Ascending aorta (tissue), 2 donors: ENCODE measurements at regions not wholly inside any gene's neighbourhood (a gene's known extent, or its start where the extent isn't known, plus 50 kb on each side); places are given as distances from the start of the nearest gene placed in this dataset.

Experiments used
- DNase-seq, 2 donors: peaks; one replicate each; pipeline ENCODE4 v3.0.0-alpha.2; 2019; ENCODE audit warnings: low spot score in 2 of 2
- H3K27ac ChIP-seq, 2 donors: fragments of 200-600 bp; sonication (generic); one replicate each; pipeline ENCODE4 v1.5.1; 2016 to 2017; ENCODE audit warnings: mild to moderate bottlenecking in 1 of 2
- H3K27me3 ChIP-seq: fragments of 200-600 bp; sonication (generic); one replicate; pipeline ENCODE4 v1.5.1; 2017
- H3K36me3 ChIP-seq, 2 donors: fragments of 200-600 bp; sonication (generic); one replicate each; pipeline ENCODE4 v1.5.1; 2016
- H3K4me1 ChIP-seq, 2 donors: fragments of 200-600 bp; sonication (generic); one replicate each; pipeline ENCODE4 v1.5.1; 2016 to 2017; ENCODE audit warnings: mild to moderate bottlenecking in 1 of 2
- H3K4me3 ChIP-seq, 2 donors: fragments of 200-600 bp; sonication (generic); one replicate each; pipeline ENCODE4 v1.5.1; 2016 to 2017; ENCODE audit warnings: mild to moderate bottlenecking in 1 of 2
- H3K9me3 ChIP-seq, 2 donors: fragments of 200-600 bp; sonication (generic); one replicate each; pipeline ENCODE4 v1.5.1; 2016
- CTCF ChIP-seq, 3 experiments: fragments of 200-600 bp in 2 of 3; fragments of 450-650 bp in 1 of 3; sonication (generic) in 2 of 3; IDR thresholded peaks; one replicate each; pipeline ENCODE4 v1.5.1; 2016 to 2019; ENCODE audit warnings: antibody characterized with exemption in 3 of 3, mild to moderate bottlenecking in 1 of 3, moderate library complexity in 1 of 3
- intact Hi-C: fragments of 100-400 bp; cut with DNase I; formaldehyde crosslinking; loops from one replicate; pipeline ENCODE4 v1.15.1; 2023

- intact Hi-C loops: no loop called here
- Histone ChIP-seq H3K4me3 (no peak overlapping the region), H3K27ac (no peak overlapping the region), H3K4me1 (no peaks in the 10 kb centered on the region), H3K36me3 (no peaks in the 10 kb centered on the region), H3K9me3 (no peaks in the 10 kb centered on the region), H3K27me3 (no peaks in the 10 kb centered on the region)
- no peak for DNase-seq
- TF ChIP-seq CTCF (IDR thresholded peaks at IDR 0.05): no peak
Measured at GRCh38 chr6:793261-793660, 100.3 kb upstream of the EXOC2 start.

- Histone ChIP-seq H3K4me3 (no peak overlapping the region), H3K27me3 (no peaks in the 10 kb centered on the region)
- no peak for DNase-seq
Measured at GRCh38 chr6:792662-793061, 99.7 kb upstream of the EXOC2 start.

DNA sequence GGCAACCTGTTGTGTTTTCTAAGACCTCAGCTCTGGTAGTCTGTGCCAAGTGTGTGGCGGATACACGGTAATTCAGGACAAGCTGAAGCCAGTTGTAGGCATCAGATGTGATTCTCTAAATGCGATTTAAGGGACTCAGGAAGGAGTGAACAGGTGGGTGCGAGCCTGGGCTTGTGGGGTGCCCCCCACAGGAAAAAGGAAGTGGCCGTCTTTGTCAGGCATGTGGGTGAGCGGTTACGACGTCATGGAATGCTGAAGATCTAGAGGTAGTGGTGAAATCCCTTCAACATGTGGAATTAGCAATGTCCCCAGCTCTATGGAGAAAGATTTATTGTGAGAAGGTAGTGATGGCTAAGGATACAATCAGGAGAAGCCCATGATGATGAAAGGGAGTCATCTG lies 95.1 kb upstream of the EXOC2 start:
- intact Hi-C loops: no loop called here
- H3K27me3 ChIP-seq: no peaks in the 10 kb centered on the region
- no peaks in the 10 kb centered on the region for H3K9me3 ChIP-seq
- no peaks in the 10 kb centered on the region for H3K4me1 ChIP-seq
- no peak overlapping the region for H3K4me3 ChIP-seq
- H3K27ac ChIP-seq: no peak overlapping the region
- H3K36me3 ChIP-seq: no peaks in the 10 kb centered on the region
- no peak for TF ChIP-seq CTCF (IDR thresholded peaks at IDR 0.05)
- DNase-seq: no peak

More at GRCh38 chr6:792662-793061, 99.7 kb upstream of the EXOC2 start:
- intact Hi-C loops: no loop called here
- H3K36me3 ChIP-seq: no peaks in the 10 kb centered on the region
- H3K27ac ChIP-seq: no peak overlapping the region
- TF ChIP-seq CTCF (IDR thresholded peaks at IDR 0.05): no peak
- no peaks in the 10 kb centered on the region for H3K9me3 ChIP-seq
- no peaks in the 10 kb centered on the region for H3K4me1 ChIP-seq

DNA sequence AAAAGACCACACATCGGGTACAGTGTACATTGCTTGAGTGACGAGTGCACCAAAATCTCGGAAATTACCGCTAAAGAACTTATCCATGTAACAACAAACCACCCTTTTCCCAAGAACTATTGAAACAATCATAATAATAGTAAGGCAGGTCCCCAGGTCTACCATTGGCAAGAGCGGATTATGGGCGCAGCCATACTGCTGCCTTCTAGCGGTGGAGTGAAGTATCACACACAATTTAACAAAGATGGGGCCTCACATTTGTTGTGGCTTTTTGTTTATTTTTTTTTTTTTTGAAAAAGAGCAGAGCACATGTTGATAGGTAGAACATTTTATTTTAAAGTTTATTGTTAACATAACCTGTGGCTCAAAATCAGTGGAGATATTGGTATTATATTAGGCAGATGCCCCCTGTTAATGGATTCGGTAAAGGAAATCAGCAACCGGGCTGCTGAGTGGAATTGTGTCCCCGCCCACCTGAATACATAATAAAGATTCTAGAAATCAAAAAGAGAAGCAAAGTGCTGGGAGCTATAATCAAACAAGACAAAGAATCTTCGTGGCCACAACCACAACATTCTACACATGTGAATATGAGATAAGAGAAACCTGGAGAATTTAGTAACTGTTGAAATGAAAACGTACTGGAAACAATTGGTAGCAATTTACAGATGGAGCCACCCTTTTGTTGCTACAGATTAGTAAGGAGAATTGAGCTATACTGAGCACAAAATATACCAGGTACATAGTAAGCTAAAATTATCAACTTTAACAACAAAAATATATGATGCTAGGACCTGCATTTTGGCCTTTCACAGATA lies 94.2 kb upstream of the EXOC2 start:
- Histone ChIP-seq H3K36me3 (no peaks in the 10 kb centered on the region), H3K27me3 (no peaks in the 10 kb centered on the region), H3K27ac (no peak overlapping the region), H3K4me1 (no peaks in the 10 kb centered on the region), H3K4me3 (no peak overlapping the region), H3K9me3 (no peaks in the 10 kb centered on the region)
- intact Hi-C loops: no loop called here
- TF ChIP-seq CTCF (IDR thresholded peaks at IDR 0.05): peak in 1 of 3 experiments; percentile 21
- DNase-seq: no peak

GRCh38 chr6:783966-784735 lies 91.2 kb upstream of the EXOC2 start:
- intact Hi-C loops: no loop called here
- DNase-seq: no peak
- Histone ChIP-seq H3K36me3 (no peaks in the 10 kb centered on the region), H3K9me3 (no peaks in the 10 kb centered on the region), H3K4me3 (no peak overlapping the region), H3K4me1 (no peaks in the 10 kb centered on the region), H3K27me3 (no peaks in the 10 kb centered on the region), H3K27ac (no peak overlapping the region)
- TF ChIP-seq CTCF (IDR thresholded peaks at IDR 0.05): no peak
